K562 (cell line): ENCODE measurements at regions not wholly inside any gene's neighbourhood (a gene's known extent, or its start where the extent isn't known, plus 50 kb on each side); places are given as distances from the start of the nearest gene placed in this dataset.

Experiments
- ATAC-seq: fragments of 200-7000 bp; cut with Tn5 transposase; 3 replicates; pipeline ENCODE4 v1.9.1; 2020; ENCODE audit warnings: moderate library complexity
- BruUV-seq: library from RNA; stranded (reverse); fragments of 400-500 nt; replicated peaks from 2 replicates; lab custom pipeline; 2021; lab: Mats Ljungman, UMichigan
- CTCF ChIA-PET: fragments of 300-600 bp; formaldehyde crosslinking; extraction: SDS; loops from one replicate; lab custom pipeline; 2021; ENCODE audit warnings: low intra/inter-chr PET ratio; lab: Yijun Ruan, JAX
- POLR2A ChIA-PET: fragments of 300-600, 350-650 bp; sonication (Branson Sonifier 250); formaldehyde crosslinking; extraction: SDS; loops from one replicate; lab custom pipeline; 2021; ENCODE audit warnings: antibody characterized with exemption, inconsistent platforms; lab: Yijun Ruan, JAX
- DNase-seq, 4 experiments: peaks; one replicate each; pipeline versions ENCODE4 v3.0.0 to v3.0.0-alpha.2; 2011 to 2018; ENCODE audit warnings: low spot score in 3 of 4, mixed read lengths in 3 of 4; ENCODE audit errors: extremely low read depth in 1 of 4
- FAIRE-seq: peaks from 2 replicates; lab custom pipeline; 2011; peaks lifted over from hg19 to GRCh38; lab: Jason Lieb, UNC
- H2AFZ ChIP-seq: 2 replicates; pipeline ENCODE4 v1.6.0; 2011; ENCODE audit warnings: low read depth, low read length, control low read depth, inconsistent platforms
- H3K27ac ChIP-seq: fragments of 200-600 bp; 3 replicates; pipeline ENCODE4 v1.8.0; 2011; ENCODE audit warnings: low read depth, mild to moderate bottlenecking, control low read depth, inconsistent platforms, low read length, moderate library complexity, mixed read lengths; ENCODE audit errors: extremely low read depth
- H3K27me3 ChIP-seq, 2 experiments: fragments of 300-600 bp in 1 of 2; 2 replicates in 1 of 2; 3 replicates in 1 of 2; pipeline versions ENCODE4 v1.6.0 to v1.8.0; 2011; ENCODE audit warnings: inconsistent platforms in 2 of 2, low read length in 2 of 2, mild to moderate bottlenecking in 1 of 2, mixed read lengths in 1 of 2, moderate library complexity in 1 of 2; ENCODE audit not compliant: control insufficient read depth in 2 of 2, insufficient read depth in 2 of 2
- H3K36me3 ChIP-seq: fragments of 300-600 bp; 3 replicates; pipeline ENCODE4 v1.8.0; 2011; ENCODE audit warnings: mild to moderate bottlenecking, low read length, inconsistent platforms; ENCODE audit not compliant: control insufficient read depth, insufficient read depth
- H3K4me1 ChIP-seq, 2 experiments: fragments of 200-600 bp in 1 of 2; replicated peaks in 1 of 2; 2 replicates in 1 of 2; 3 replicates in 1 of 2; pipeline versions ENCODE4 v1.5.1 to v1.8.0; 2011; ENCODE audit warnings: inconsistent platforms in 2 of 2, low read length in 2 of 2, mild to moderate bottlenecking in 1 of 2, mixed read lengths in 1 of 2, moderate library complexity in 1 of 2; ENCODE audit not compliant: control insufficient read depth in 2 of 2, insufficient read depth in 2 of 2
- H3K4me2 ChIP-seq: 2 replicates; pipeline ENCODE4 v1.6.1; 2011; ENCODE audit warnings: low read length, control low read depth, inconsistent platforms, mixed read lengths; ENCODE audit not compliant: insufficient read depth
- H3K4me3 ChIP-seq: fragments of 200-600 bp; sonication (generic), shearing (Covaris generic); 2 replicates; pipeline ENCODE4 v1.5.1; 2016; ENCODE audit warnings: control low read depth, inconsistent platforms
- H3K79me2 ChIP-seq: fragments of 200-600 bp; 3 replicates; pipeline ENCODE4 v1.8.0; 2011; ENCODE audit warnings: low read length, inconsistent platforms; ENCODE audit not compliant: control insufficient read depth, insufficient read depth
- H3K9ac ChIP-seq, 2 experiments: 2 replicates each; pipeline versions ENCODE4 v1.6.0 to v1.6.1; 2011; ENCODE audit warnings: low read depth in 2 of 2, low read length in 2 of 2, control low read depth in 1 of 2, inconsistent platforms in 1 of 2, mild to moderate bottlenecking in 1 of 2, mixed read lengths in 1 of 2; ENCODE audit not compliant: insufficient read depth in 1 of 2
- H3K9me1 ChIP-seq: one replicate; pipeline ENCODE4 v1.6.0; 2011; ENCODE audit warnings: inconsistent platforms, mild to moderate bottlenecking, low read length, moderate library complexity; ENCODE audit not compliant: control insufficient read depth, insufficient read depth
- H3K9me3 ChIP-seq: replicated peaks from 2 replicates; pipeline ENCODE4 v1.5.1; 2011; ENCODE audit warnings: low read depth, low read length, inconsistent platforms; ENCODE audit not compliant: control insufficient read depth, insufficient read depth
- H4K20me1 ChIP-seq: replicated peaks from 2 replicates; pipeline ENCODE4 v1.6.1; 2011; ENCODE audit warnings: low read length, inconsistent platforms, mixed read lengths; ENCODE audit not compliant: control insufficient read depth, insufficient read depth
- CBFA2T3 ChIP-seq: fragments of 450-650 bp; IDR thresholded peaks from 2 replicates; pipeline ENCODE4 v1.6.1; 2017
- TEAD4 ChIP-seq, 2 experiments: sonication (generic) in 1 of 2; formaldehyde crosslinking in 1 of 2; IDR thresholded peaks; 2 replicates each; pipeline versions ENCODE4 v1.6.1 to v1.8.0; 2012 to 2022; ENCODE audit warnings: borderline replicate concordance in 1 of 2, inconsistent platforms in 1 of 2, low read length in 1 of 2, mild to moderate bottlenecking in 1 of 2, missing genetic modification reagents in 1 of 2
- TFE3 ChIP-seq: fragments of 450-650 bp; formaldehyde crosslinking; IDR thresholded peaks from 2 replicates; pipeline ENCODE4 v1.4.0; 2020; ENCODE audit warnings: mild to moderate bottlenecking, mixed read lengths
- WGBS: fragments of 100-300 bp; shearing (Covaris generic); methylation state at CpG from one replicate; pipeline ENCODE4 v1.1.6; 2016; ENCODE audit warnings: low coverage, mixed read lengths; ENCODE audit not compliant: insufficient coverage; ENCODE audit errors: missing lambda C conversion rate; 5-methylcytosine and 5-hydroxymethylcytosine counted together
- in situ Hi-C: fragments of 300-500 bp; cut with MboI; formaldehyde crosslinking; loops from 4 replicates; pipeline ENCODE4 v1.15.0; 2018; ENCODE audit warnings: inconsistent platforms, mixed read lengths
- intact Hi-C: fragments of 100-400 bp; cut with micrococcal nuclease; formaldehyde crosslinking; loops from 2 replicates; pipeline ENCODE4 v1.14.2; 2022

- Histone ChIP-seq H4K20me1 (no peaks in the 10 kb centered on the region), H3K4me2 (no peak overlapping the region), H3K4me1 (no peaks in the 10 kb centered on the region), H3K9ac (no peak overlapping the region), H3K27ac (no peak overlapping the region), H3K9me1 (no peaks in the 10 kb centered on the region), H3K9me3 (no peaks in the 10 kb centered on the region), H3K79me2 (no peaks in the 10 kb centered on the region), H3K4me3 (no peak overlapping the region), H2AFZ (no peak overlapping the region), H3K27me3 (peaks cover 5 to 7% of the 10 kb centered on the region in 2 experiments; a peak in 3 of 5 replicates), H3K36me3 (no peaks in the 10 kb centered on the region)
- BruUV-seq, result no TSS peak
- intact Hi-C loops (no loop called here), in situ Hi-C loops (no loop called here)
- ATAC-seq (no peak), FAIRE-seq (no peak), DNase-seq (no peak)
- TF ChIP-seq CBFA2T3, result peak; percentile 29; the same call in 1 of the 2 replicates
- peak; percentile 56; the same call in 1 of the 2 replicates for TF ChIP-seq TEAD4 (IDR thresholded peaks at IDR 0.05; ENCODE audit: low read length)
- no peak for TF ChIP-seq TEAD4 (CRISPR knock-in tag; IDR thresholded peaks at IDR 0.05; ENCODE audit: borderline replicate concordance)
- no peak for TF ChIP-seq TFE3 (CRISPR knock-in tag)
- 0% methylated on average over 3 of the region's 3 CpGs for WGBS
- ChIA-PET POLR2A (interaction anchor here (0.6 kb wide), 2 partner anchors 9 to 17 kb away, joined by 3 to 4 read pairs; no protein-coding TSS in a partner anchor), CTCF (no interaction called here)
Observed at GRCh38 chr20:51959066-51959542, 156.8 kb upstream of the SALL4 start.
